Thyroid gland (tissue), 4 donors: ENCODE measurements at regions not wholly inside any gene's neighbourhood (a gene's known extent, or its start where the extent isn't known, plus 50 kb on each side); places are given as distances from the start of the nearest gene placed in this dataset.

Source experiments
- DNase-seq, 2 donors: peaks; one replicate each; pipeline ENCODE4 v3.0.0-alpha.2; 2019
- H3K27ac ChIP-seq, 3 donors: fragments of 200-600 bp; sonication (generic); 1 replicate in 2 of 3; 2 replicates in 1 of 3; pipeline ENCODE4 v1.5.1; 2016 to 2019; ENCODE audit warnings: mild to moderate bottlenecking in 1 of 3, moderate library complexity in 1 of 3
- H3K27me3 ChIP-seq: fragments of 200-600 bp; sonication (generic); one replicate; pipeline ENCODE4 v1.5.1; 2019
- H3K36me3 ChIP-seq, 2 donors: fragments of 200-600 bp; sonication (generic); one replicate each; pipeline ENCODE4 v1.5.1; 2016 to 2019
- H3K4me1 ChIP-seq, 2 donors: fragments of 200-600 bp; sonication (generic); one replicate each; pipeline ENCODE4 v1.5.1; 2017 to 2019
- H3K4me3 ChIP-seq, 3 donors: fragments of 200-600 bp; sonication (generic); replicated peaks in 1 of 3; 1 replicate in 2 of 3; 2 replicates in 1 of 3; pipeline ENCODE4 v1.5.1; 2016; ENCODE audit warnings: mild to moderate bottlenecking in 1 of 3
- H3K9me3 ChIP-seq: fragments of 200-600 bp; sonication (generic); one replicate; pipeline ENCODE4 v1.5.1; 2017
- POLR2A ChIP-seq, 2 donors: fragments of 450-650 bp; IDR thresholded peaks; one replicate each; pipeline ENCODE4 v1.6.1; 2017; ENCODE audit warnings: antibody characterized with exemption in 2 of 2, mild to moderate bottlenecking in 2 of 2, moderate library complexity in 1 of 2
- WGBS, 2 donors: methylation state at CpG; one replicate each; pipeline ENCODE4 v1.1.5; 2017; 5-methylcytosine and 5-hydroxymethylcytosine counted together
- intact Hi-C: fragments of 100-400 bp; cut with DNase I; formaldehyde crosslinking; loops from one replicate; pipeline ENCODE4 v1.15.1; 2023
- TF ChIP-seq, protein P1 (sequence below), 6 experiments: fragments of 200-600 bp in 3 of 6; fragments of 450-650 bp in 3 of 6; sonication (generic) in 3 of 6; IDR thresholded peaks; one replicate each; pipeline ENCODE4 v1.5.1; 2016 to 2019; ENCODE audit warnings: antibody characterized with exemption in 6 of 6, mild to moderate bottlenecking in 2 of 6, inconsistent platforms in 1 of 6, moderate library complexity in 1 of 6

DNA sequence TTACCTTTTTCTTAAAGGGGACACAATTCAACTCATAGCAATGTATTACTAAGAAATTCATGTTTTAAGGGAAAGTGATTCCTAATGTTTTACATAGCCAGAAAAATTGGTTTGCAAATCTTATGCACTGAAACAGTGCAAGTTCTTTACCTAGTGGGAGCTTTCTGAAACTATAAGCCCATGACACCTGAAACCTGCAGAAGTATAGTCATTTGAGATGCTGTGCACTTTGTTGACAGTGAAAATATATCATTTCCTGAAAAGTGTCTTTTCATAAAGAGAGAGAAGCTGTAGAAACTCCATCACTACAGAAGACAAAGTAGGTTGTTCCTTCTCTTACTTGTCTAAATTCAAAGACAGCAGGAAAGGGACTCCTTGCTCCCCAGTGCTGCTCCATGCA lies 517.1 kb downstream of the LMO7 start:
- no peaks in the 10 kb centered on the region for H3K27me3 ChIP-seq
- H3K4me1 ChIP-seq, result no peaks in the 10 kb centered on the region
- intact Hi-C loops, result no loop called here
- H3K27ac ChIP-seq, result no peak overlapping the region
- no peak for TF ChIP-seq POLR2A (IDR thresholded peaks at IDR 0.05)
- TF ChIP-seq, protein P1, sequence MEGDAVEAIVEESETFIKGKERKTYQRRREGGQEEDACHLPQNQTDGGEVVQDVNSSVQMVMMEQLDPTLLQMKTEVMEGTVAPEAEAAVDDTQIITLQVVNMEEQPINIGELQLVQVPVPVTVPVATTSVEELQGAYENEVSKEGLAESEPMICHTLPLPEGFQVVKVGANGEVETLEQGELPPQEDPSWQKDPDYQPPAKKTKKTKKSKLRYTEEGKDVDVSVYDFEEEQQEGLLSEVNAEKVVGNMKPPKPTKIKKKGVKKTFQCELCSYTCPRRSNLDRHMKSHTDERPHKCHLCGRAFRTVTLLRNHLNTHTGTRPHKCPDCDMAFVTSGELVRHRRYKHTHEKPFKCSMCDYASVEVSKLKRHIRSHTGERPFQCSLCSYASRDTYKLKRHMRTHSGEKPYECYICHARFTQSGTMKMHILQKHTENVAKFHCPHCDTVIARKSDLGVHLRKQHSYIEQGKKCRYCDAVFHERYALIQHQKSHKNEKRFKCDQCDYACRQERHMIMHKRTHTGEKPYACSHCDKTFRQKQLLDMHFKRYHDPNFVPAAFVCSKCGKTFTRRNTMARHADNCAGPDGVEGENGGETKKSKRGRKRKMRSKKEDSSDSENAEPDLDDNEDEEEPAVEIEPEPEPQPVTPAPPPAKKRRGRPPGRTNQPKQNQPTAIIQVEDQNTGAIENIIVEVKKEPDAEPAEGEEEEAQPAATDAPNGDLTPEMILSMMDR (IDR thresholded peaks at IDR 0.05), result no peak
- no peaks in the 10 kb centered on the region for H3K36me3 ChIP-seq
- no peak overlapping the region for H3K4me3 ChIP-seq
- no peak for DNase-seq
- H3K9me3 ChIP-seq, result no peaks in the 10 kb centered on the region

DNA sequence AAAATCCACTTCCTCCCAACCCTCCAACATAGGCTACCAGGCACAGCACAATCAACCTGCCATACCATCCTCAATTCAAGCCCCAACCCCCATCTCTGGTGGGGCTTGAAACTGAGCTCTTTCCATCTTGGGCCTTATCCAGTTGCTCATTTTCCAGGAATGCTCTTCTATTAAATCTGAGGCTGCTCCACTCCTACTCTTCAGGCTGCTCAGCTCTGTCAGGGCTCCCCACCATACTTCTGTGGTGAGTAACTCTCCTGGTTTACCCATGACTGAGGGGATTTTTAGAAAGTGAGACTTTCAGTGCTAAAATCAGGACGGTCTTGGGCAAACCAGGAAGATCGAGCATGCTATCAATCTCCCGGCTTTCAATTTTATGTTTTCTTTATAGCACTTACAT lies 512.8 kb downstream of the LMO7 start:
- no peaks in the 10 kb centered on the region for H3K27me3 ChIP-seq
- TF ChIP-seq POLR2A (IDR thresholded peaks at IDR 0.05), result no peak
- TF ChIP-seq, protein P1 (IDR thresholded peaks at IDR 0.05), result no peak
- H3K27ac ChIP-seq, result no peak overlapping the region
- intact Hi-C loops, result no loop called here
- no peak overlapping the region for H3K4me3 ChIP-seq
- WGBS, 2 donors, result 62 to 80% methylated on average over 3 of the region's 3 CpGs
- H3K9me3 ChIP-seq, result no peaks in the 10 kb centered on the region
- no peak for DNase-seq
- H3K4me1 ChIP-seq, result no peaks in the 10 kb centered on the region
- H3K36me3 ChIP-seq, result no peaks in the 10 kb centered on the region

DNA sequence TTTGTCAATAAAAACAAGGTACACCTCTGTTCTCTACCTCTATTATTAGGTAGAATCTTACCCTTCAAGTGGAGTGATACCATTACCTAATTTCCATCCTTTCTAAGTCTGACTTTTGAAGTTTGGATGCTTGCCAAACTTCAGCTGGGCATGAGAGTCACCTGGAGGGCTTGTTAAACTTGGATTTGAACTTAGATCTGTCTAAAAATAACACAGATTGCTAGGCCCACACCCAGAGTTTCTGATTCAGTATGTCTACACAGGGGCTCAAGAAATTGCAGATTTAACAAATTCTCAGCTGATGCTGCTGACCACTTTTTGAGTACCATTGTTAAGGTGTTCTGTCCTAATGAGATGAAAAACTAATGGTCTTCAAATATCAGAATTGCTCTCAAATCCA lies 512.2 kb downstream of the LMO7 start:
- no peak for DNase-seq
- Histone ChIP-seq H3K27me3 (no peaks in the 10 kb centered on the region), H3K4me3 (no peak overlapping the region), H3K36me3 (no peaks in the 10 kb centered on the region), H3K9me3 (no peaks in the 10 kb centered on the region), H3K4me1 (no peaks in the 10 kb centered on the region), H3K27ac (no peak overlapping the region)
- intact Hi-C loops, result no loop called here
- TF ChIP-seq, protein P1 (IDR thresholded peaks at IDR 0.05), result no peak
- no peak for TF ChIP-seq POLR2A (IDR thresholded peaks at IDR 0.05)

DNA sequence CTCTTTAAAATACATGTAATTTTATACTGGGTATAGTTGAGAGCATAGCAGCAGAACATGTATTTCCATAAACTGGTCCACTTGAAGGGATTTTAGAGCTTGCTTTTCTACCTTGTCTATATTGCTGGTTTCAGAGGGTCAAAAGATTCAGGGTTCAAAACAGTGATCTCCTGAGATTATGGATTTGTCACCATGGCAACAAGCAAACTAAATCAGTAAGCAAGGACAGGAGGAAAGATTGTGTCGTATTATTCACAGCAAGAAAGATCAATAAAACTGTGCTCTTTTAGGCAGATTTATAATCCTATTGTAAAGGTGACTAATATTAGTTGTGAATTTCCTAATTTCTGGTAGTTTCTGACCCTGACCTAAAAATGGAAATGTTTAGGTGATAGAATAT lies 496.4 kb downstream of the LMO7 start:
- WGBS, 2 donors, result 91 to 98% methylated on average over 1 of the region's 1 CpG
- Histone ChIP-seq H3K27me3 (no peaks in the 10 kb centered on the region), H3K9me3 (no peaks in the 10 kb centered on the region), H3K4me3 (no peak overlapping the region), H3K36me3 (no peaks in the 10 kb centered on the region), H3K4me1 (peaks cover 14 to 20% of the 10 kb centered on the region in 2 donors), H3K27ac (no peak overlapping the region)
- DNase-seq, result no peak
- intact Hi-C loops, result no loop called here
- TF ChIP-seq POLR2A (IDR thresholded peaks at IDR 0.05), result no peak
- TF ChIP-seq, protein P1 (IDR thresholded peaks at IDR 0.05), result no peak

DNA sequence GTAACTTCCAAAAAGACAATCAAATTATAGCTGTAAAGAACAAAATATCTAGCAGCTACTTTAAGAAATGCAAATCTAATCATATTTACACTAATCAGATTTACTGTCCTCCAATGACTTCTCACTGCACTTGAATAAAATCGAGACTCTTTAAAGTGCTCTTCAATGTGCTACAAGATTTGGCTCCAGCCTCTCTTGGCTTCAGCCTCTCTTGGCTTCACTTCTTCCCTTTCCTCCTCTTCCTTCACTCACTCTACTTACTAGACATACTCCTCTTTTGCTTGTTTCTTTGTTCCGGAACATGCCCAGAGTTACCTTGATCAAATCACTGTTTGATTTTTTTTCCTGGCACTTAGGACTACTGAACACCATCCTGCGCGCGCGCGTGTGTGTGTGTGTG lies 495.4 kb downstream of the LMO7 start:
- Histone ChIP-seq H3K4me1 (peaks cover 14 to 20% of the 10 kb centered on the region in 2 donors), H3K4me3 (no peak overlapping the region), H3K36me3 (no peaks in the 10 kb centered on the region), H3K27ac (no peak overlapping the region), H3K27me3 (no peaks in the 10 kb centered on the region), H3K9me3 (no peaks in the 10 kb centered on the region)
- intact Hi-C loops, result no loop called here
- no peak for TF ChIP-seq POLR2A (IDR thresholded peaks at IDR 0.05)
- TF ChIP-seq, protein P1 (IDR thresholded peaks at IDR 0.05), result no peak
- 18 to 39% methylated on average over 7 of the region's 7 CpGs for WGBS, 2 donors
- DNase-seq, result peak; percentile 44 to 65
